GM06990 (cell line): ENCODE measurements at regions not wholly inside any gene's neighbourhood (a gene's known extent, or its start where the extent isn't known, plus 50 kb on each side); places are given as distances from the start of the nearest gene placed in this dataset.

Experiments
- DNase-seq: peaks from one replicate; pipeline ENCODE4 v3.0.0-alpha.2; 2011; ENCODE audit not compliant: insufficient read length; ENCODE audit errors: extremely low read depth
- H3K27me3 ChIP-seq: replicated peaks from 2 replicates; pipeline ENCODE4 v1.6.0; 2011; ENCODE audit warnings: low read length; ENCODE audit not compliant: control insufficient read depth, insufficient read depth
- H3K36me3 ChIP-seq: 2 replicates; pipeline ENCODE4 v1.5.1; 2011; ENCODE audit warnings: low read length; ENCODE audit not compliant: control insufficient read depth, insufficient read depth
- H3K4me3 ChIP-seq: replicated peaks from 2 replicates; pipeline ENCODE4 v1.5.1; 2011; ENCODE audit warnings: low read depth, mild to moderate bottlenecking, control low read depth, low read length
- TF ChIP-seq, protein P1 (sequence below): IDR thresholded peaks from 2 replicates; pipeline ENCODE4 v1.5.1; 2011; ENCODE audit warnings: low read length, control low read depth, mild to moderate bottlenecking, inconsistent platforms; ENCODE audit not compliant: insufficient read depth, poor library complexity, severe bottlenecking

DNA sequence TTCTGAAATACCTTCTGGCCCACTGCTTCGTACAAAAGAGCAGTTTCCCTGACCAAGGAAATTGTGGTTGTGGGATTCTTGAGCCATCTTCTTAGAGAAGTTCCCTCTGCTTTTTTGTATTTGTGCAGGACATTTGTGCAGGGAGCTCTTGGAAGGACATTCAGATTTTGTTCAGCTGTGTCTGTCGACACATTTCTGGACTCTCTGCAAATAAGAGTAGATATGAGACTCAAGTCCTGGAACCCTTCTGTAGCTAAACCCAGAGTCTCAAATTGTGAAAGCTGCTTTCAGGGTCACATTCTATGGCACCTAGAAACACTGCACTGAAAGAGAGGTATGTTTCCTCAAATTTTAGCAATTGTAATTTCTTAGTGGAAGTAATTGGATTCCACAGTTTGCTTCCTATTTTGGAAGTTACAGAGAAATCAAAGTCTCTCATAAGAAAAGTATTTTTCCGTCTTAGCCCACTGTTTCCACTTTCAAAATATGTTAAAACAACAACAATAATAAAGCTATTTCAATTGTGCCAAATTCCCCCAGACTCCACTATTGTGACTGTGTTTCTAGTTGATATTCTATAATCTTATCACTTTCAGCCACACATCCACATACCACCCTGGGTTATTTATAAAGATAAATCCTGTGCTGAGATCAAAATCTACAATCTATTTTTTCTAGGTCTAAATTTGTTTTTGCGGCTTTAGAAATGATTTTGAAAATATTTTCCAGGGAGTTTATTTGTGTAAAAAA is 224.0 kb downstream of the COG6 start:
- Histone ChIP-seq H3K4me3 (no peak overlapping the region), H3K27me3 (no peaks in the 10 kb centered on the region), H3K36me3 (no peaks in the 10 kb centered on the region)
- TF ChIP-seq, protein P1, sequence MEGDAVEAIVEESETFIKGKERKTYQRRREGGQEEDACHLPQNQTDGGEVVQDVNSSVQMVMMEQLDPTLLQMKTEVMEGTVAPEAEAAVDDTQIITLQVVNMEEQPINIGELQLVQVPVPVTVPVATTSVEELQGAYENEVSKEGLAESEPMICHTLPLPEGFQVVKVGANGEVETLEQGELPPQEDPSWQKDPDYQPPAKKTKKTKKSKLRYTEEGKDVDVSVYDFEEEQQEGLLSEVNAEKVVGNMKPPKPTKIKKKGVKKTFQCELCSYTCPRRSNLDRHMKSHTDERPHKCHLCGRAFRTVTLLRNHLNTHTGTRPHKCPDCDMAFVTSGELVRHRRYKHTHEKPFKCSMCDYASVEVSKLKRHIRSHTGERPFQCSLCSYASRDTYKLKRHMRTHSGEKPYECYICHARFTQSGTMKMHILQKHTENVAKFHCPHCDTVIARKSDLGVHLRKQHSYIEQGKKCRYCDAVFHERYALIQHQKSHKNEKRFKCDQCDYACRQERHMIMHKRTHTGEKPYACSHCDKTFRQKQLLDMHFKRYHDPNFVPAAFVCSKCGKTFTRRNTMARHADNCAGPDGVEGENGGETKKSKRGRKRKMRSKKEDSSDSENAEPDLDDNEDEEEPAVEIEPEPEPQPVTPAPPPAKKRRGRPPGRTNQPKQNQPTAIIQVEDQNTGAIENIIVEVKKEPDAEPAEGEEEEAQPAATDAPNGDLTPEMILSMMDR: no peak
- no peak for DNase-seq

- no peak for DNase-seq
- H3K27me3 ChIP-seq: no peaks in the 10 kb centered on the region
- no peaks in the 10 kb centered on the region for H3K36me3 ChIP-seq
- H3K4me3 ChIP-seq: no peak overlapping the region
- TF ChIP-seq, protein P1: no peak
These were observed 225.9 kb downstream of the COG6 start for GRCh38 chr13:39881383-39881782.

DNA sequence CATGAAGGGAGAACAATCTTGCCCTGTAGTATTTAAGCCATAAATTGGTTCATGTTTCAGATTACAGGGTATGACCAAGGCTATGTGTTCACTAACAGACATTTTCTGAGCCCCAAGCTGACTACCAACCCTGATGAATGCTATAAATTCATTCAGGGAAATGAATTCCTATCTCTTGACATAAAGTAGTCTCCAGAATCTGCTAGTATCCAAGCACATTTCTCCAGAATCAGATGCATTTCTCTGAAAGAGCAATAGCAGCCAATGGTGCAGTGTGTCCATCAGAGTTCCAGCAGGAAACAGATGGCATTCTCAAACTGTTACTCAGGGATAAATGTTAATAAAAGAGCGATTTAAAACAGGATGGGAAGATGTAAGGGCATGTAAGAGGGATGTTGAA is 226.4 kb downstream of the COG6 start:
- TF ChIP-seq, protein P1: no peak
- DNase-seq: no peak
- Histone ChIP-seq H3K4me3 (no peak overlapping the region), H3K27me3 (no peaks in the 10 kb centered on the region), H3K36me3 (no peaks in the 10 kb centered on the region)

DNA sequence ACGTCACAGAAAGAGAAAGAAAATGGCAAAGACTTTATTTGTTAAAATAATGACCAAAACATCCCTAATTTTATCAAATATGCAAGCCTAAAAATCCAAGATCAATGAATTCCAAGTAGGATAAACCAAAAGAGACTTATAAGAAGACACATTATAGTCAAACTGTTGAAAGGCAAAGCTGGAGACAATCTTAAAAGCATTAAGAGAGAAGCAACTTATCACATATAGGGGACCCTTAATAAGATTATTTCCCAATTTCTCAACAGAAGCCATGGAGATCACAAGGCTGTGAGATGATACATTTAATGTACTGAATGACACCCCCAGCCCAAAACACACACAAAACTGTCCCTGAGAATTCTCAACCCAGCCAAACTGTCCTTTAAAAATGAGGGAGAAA is 228.7 kb downstream of the COG6 start:
- no peaks in the 10 kb centered on the region for H3K36me3 ChIP-seq
- no peak for DNase-seq
- no peak overlapping the region for H3K4me3 ChIP-seq
- TF ChIP-seq, protein P1: no peak
- no peaks in the 10 kb centered on the region for H3K27me3 ChIP-seq

DNA sequence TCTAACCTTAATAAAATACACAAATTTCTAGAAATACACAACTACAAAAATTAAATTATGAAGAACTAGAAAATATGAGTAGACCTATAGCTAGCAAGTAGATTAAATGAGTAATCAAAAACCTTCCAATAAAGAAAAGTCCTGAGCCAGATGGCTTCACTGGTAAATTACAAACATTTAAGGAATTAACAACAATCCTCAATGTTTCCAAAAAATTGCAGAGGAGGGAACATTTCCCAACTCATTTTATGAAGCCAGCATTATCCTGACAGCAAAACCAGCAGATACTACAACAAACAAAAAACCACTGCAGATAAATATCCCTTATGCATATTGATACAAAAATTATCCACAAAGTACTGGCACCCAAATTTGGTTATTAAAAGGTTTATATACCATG is 230.9 kb downstream of the COG6 start:
- TF ChIP-seq, protein P1: no peak
- H3K4me3 ChIP-seq: no peak overlapping the region
- DNase-seq: no peak
- H3K27me3 ChIP-seq: no peaks in the 10 kb centered on the region
- H3K36me3 ChIP-seq: no peaks in the 10 kb centered on the region

DNA sequence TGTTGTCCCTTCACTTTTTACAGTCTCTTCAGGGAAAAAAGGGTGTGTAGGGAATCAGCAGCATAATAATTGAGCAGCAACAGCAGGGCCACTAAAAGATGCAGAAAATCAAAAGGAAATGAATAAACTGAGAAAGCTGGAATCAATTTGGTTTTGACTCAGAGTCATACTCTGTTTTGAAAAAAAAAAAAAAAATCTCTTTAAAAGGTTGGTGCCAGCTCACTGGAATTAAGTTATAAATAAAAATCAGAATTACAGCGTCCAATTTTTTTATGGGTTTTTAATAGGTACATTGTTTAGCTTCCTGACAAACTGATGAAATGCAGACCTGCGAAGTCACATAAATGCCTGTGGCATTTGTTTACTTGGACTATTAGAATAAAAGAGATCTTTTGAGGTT is 231.9 kb downstream of the COG6 start:
- no peak for DNase-seq
- H3K36me3 ChIP-seq: no peaks in the 10 kb centered on the region
- TF ChIP-seq, protein P1: no peak

More for the DNA sequence above, 231.9 kb downstream of the COG6 start:
- no peak overlapping the region for H3K4me3 ChIP-seq
- H3K27me3 ChIP-seq: no peaks in the 10 kb centered on the region
